Limb (tissue), 2 donors: ENCODE measurements at regions not wholly inside any gene's neighbourhood (a gene's known extent, or its start where the extent isn't known, plus 50 kb on each side); places are given as distances from the start of the nearest gene placed in this dataset.
"Not testable (repeated sequence)": the region's sequence is repeated elsewhere in the genome, so short reads cannot be mapped to it uniquely, and the experiment has no call there.

Source experiments
- DNase-seq, 2 donors: peaks; one replicate each; pipeline ENCODE4 v3.0.0-alpha.2; 2016; ENCODE audit errors: extremely low spot score in 2 of 2

- no peak for DNase-seq
Measured at GRCh38 chr20:8986631-8987030, 82.3 kb upstream of the PLCB4 start.

DNA sequence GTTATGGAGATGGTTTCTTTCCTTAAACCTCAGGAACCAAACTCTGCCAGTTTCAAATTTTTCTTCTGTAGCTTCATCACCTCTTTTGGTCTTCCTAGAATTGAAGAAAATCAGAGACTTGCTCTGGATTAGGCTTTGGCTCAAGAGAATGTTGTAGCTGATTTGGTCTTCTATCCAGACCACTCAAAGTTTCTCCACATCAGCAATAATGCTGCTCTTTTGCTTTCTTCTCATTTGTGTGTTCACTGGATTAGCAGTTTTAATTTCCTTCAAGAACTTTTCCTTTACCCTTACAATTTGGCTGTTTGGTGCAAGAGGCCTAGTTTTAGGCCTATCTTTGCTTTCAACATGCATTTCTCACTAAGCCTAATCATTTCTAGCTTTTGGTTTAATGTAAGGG is 78.1 kb upstream of the PLCB4 start:
- no peak for DNase-seq

- no peak for DNase-seq
Measured at GRCh38 chr20:8994045-8994444, 74.8 kb upstream of the PLCB4 start.

DNA sequence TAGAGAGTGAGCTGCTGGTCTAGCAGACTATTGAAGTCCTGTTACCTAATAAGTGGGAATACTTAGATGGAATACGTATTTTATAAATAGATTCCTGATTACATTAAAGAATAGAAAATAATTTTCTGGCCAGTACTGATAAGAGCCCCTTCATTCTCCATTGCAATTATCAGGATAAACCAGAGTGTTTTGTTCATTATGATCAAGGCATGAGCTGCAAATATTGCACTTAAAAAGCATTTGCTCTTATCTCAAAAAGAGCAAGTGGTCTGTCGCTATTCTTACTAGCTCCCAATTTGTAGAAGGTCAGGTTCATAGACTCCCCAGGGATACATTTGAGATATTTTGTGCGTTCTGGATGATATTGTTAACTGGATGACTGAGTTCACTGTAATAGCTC is 73.1 kb upstream of the PLCB4 start:
- no peak for DNase-seq

GRCh38 chr20:8996817-8997512 is 71.9 kb upstream of the PLCB4 start:
- no peak for DNase-seq

- DNase-seq: no peak
Measured at GRCh38 chr20:8997701-8998117, 71.2 kb upstream of the PLCB4 start.

DNA sequence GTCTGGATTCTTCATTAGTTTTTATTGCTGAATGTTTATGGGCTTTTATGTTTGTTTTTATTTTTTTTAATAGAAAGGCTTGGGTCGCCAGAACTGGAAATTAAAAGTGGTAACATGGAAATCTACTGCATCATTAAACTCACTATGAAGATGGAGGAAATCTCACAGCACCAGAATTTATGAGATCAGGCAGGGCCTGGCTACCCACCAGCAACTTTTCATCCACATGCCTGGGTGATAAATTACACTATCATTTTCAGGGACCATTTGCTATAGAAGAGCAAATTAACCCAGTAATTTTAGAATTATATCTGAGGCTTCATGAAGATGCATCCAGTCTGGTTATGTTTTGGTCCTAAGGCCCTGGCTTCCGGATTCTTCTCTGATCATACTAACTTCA is 57.8 kb upstream of the PLCB4 start:
- no peak for DNase-seq

GRCh38 chr20:9015232-9015983 is 53.5 kb upstream of the PLCB4 start:
- not testable (repeated sequence) for DNase-seq

DNA sequence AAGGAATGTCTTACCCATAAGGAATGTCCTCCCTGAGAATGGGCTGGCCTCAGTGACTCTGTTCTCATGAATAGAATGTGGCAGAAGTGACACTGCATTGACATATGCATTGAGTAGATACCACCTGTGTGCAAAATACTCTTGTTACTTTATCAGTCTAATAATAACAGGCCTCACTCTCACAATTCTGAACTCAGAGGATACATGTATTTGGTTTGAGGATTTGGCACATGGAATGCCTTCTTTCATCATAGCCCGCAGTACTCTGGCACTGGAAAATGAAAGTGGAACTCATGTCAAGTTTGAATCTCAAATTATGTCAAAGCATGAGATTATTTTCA is 52.9 kb upstream of the PLCB4 start:
- no peak for DNase-seq

DNA sequence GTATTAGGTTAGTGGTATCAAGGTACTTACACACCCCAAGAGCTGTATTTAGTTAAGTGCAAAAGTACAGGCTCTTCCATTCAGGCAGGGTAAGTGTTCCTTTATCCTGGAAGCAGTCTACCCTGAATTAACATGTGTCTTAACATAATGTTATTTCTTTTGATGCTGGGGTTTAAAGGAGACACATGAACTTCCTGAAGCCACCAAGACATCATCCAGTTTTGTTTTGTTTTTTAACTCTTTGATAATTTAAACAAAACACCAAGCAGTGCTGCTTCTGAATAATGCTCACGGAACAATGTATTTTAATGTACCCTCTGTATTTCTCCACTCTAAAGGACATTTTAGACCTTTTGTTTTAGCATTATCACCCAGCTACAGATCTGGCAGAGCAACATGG is 50.5 kb upstream of the PLCB4 start:
- DNase-seq: no peak
